Upper lobe of left lung (tissue), 6 donors: ENCODE measurements at regions not wholly inside any gene's neighbourhood (a gene's known extent, or its start where the extent isn't known, plus 50 kb on each side); places are given as distances from the start of the nearest gene placed in this dataset.
"Not testable (repeated sequence)": the region's sequence is repeated elsewhere in the genome, so short reads cannot be mapped to it uniquely, and the experiment has no call there.

Source experiments
- ATAC-seq, 2 donors: fragments of 200-7000 bp; cut with Tn5 transposase; one replicate each; pipeline ENCODE4 v1.9.1; 2022; ENCODE audit warnings: mild to moderate bottlenecking in 2 of 2, moderate library complexity in 2 of 2; ENCODE audit not compliant: low FRiP score in 2 of 2
- DNase-seq, 2 donors: peaks; one replicate each; pipeline ENCODE4 v3.0.0-alpha.2; 2019 to 2020
- H3K27ac ChIP-seq, 4 donors: fragments of 200-600 bp; sonication (generic); one replicate each; pipeline ENCODE4 v1.5.1; 2016 to 2019
- H3K27me3 ChIP-seq, 4 donors: fragments of 200-600 bp; sonication (generic); one replicate each; pipeline ENCODE4 v1.5.1; 2017 to 2019
- H3K36me3 ChIP-seq, 4 donors: fragments of 200-600 bp; sonication (generic); one replicate each; pipeline ENCODE4 v1.5.1; 2016 to 2019
- H3K4me1 ChIP-seq, 4 donors: fragments of 200-600 bp; sonication (generic); one replicate each; pipeline ENCODE4 v1.5.1; 2018 to 2019
- H3K4me3 ChIP-seq, 4 donors: fragments of 200-600 bp; sonication (generic); one replicate each; pipeline ENCODE4 v1.5.1; 2017 to 2019; ENCODE audit warnings: mild to moderate bottlenecking in 2 of 4, moderate library complexity in 1 of 4
- H3K9me3 ChIP-seq, 4 donors: fragments of 200-600 bp; sonication (generic); one replicate each; pipeline ENCODE4 v1.5.1; 2018 to 2019
- CTCF ChIP-seq, 6 experiments: fragments of 450-650 bp in 4 of 6; fragments of 200-600 bp in 2 of 6; sonication (generic) in 2 of 6; IDR thresholded peaks; one replicate each; pipeline ENCODE4 v1.5.1; 2016 to 2019; ENCODE audit warnings: antibody characterized with exemption in 6 of 6
- EP300 ChIP-seq, 4 donors: sonication (generic); formaldehyde crosslinking; IDR thresholded peaks; one replicate each; pipeline ENCODE4 v1.5.1; 2017; ENCODE audit warnings: antibody characterized with exemption in 4 of 4, control low read depth in 2 of 4
- POLR2A ChIP-seq, 4 donors: fragments of 450-650 bp; IDR thresholded peaks; one replicate each; pipeline ENCODE4 v1.5.1; 2016 to 2017; ENCODE audit warnings: antibody characterized with exemption in 4 of 4, mild to moderate bottlenecking in 2 of 4
- POLR2AphosphoS5 ChIP-seq, 2 donors: sonication (generic); formaldehyde crosslinking; IDR thresholded peaks; one replicate each; pipeline ENCODE4 v1.5.1; 2017; ENCODE audit warnings: antibody characterized with exemption in 2 of 2
- WGBS, 2 donors: methylation state at CpG; one replicate each; pipeline ENCODE4 v1.1.5; 2017 to 2018; 5-methylcytosine and 5-hydroxymethylcytosine counted together
- donor health status: DM: no; HTN: no; CAD: no; lungs with moderate emphysema.
- donor health status: DM: no; HTN: yes; CAD: no; lungs with severe emphysema.

- WGBS, 2 donors: 43% methylated on average over 2 of the region's 2 CpGs; no CpG with 5 or more reads in 1 of the 2 donors
- ATAC-seq: no peak
Measured at GRCh38 chr1:5683446-5683845, 308.8 kb downstream of the NPHP4 start.

GRCh38 chr1:5682626-5683225, 309.5 kb downstream of the NPHP4 start:
- no peaks in the 10 kb centered on the region for H3K27me3 ChIP-seq
- DNase-seq (no peak), ATAC-seq (no peak)
- no peaks in the 10 kb centered on the region for H3K4me1 ChIP-seq
- H3K4me3 ChIP-seq: no peak overlapping the region
- no peaks in the 10 kb centered on the region for H3K9me3 ChIP-seq
- WGBS, 2 donors: 81 to 87% methylated on average over 16 of the region's 16 CpGs
- no peak overlapping the region for H3K27ac ChIP-seq
- TF ChIP-seq POLR2A (IDR thresholded peaks at IDR 0.05): no peak
- no peaks in the 10 kb centered on the region for H3K36me3 ChIP-seq

More at GRCh38 chr1:5683446-5683845, 308.8 kb downstream of the NPHP4 start:
- H3K9me3 ChIP-seq: no peaks in the 10 kb centered on the region
- no peaks in the 10 kb centered on the region for H3K27me3 ChIP-seq
- H3K4me1 ChIP-seq: no peaks in the 10 kb centered on the region
- H3K36me3 ChIP-seq: no peaks in the 10 kb centered on the region
- no peak for DNase-seq
- TF ChIP-seq POLR2AphosphoS5 (IDR thresholded peaks at IDR 0.05) (no peak), CTCF (IDR thresholded peaks at IDR 0.05) (no peak), POLR2A (IDR thresholded peaks at IDR 0.05) (no peak), EP300 (IDR thresholded peaks at IDR 0.05) (no peak)
- H3K4me3 ChIP-seq: no peak overlapping the region
- no peak overlapping the region for H3K27ac ChIP-seq

GRCh38 chr1:5681654-5682053, 310.6 kb downstream of the NPHP4 start:
- Histone ChIP-seq H3K4me3 (no peak overlapping the region), H3K9me3 (no peaks in the 10 kb centered on the region), H3K27me3 (no peaks in the 10 kb centered on the region), H3K27ac (no peak overlapping the region), H3K4me1 (no peaks in the 10 kb centered on the region), H3K36me3 (no peaks in the 10 kb centered on the region)
- ATAC-seq (no peak), DNase-seq (no peak)
- 79 to 93% methylated on average over 6 of the region's 6 CpGs for WGBS, 2 donors
- no peak for TF ChIP-seq CTCF (IDR thresholded peaks at IDR 0.05)
- no peak for TF ChIP-seq EP300 (IDR thresholded peaks at IDR 0.05)
- no peak for TF ChIP-seq POLR2A (IDR thresholded peaks at IDR 0.05)
- no peak for TF ChIP-seq POLR2AphosphoS5 (IDR thresholded peaks at IDR 0.05)

- no peak for ATAC-seq
- Histone ChIP-seq H3K9me3 (no peaks in the 10 kb centered on the region), H3K4me3 (no peak overlapping the region), H3K36me3 (no peaks in the 10 kb centered on the region), H3K4me1 (no peaks in the 10 kb centered on the region), H3K27ac (no peak overlapping the region), H3K27me3 (no peaks in the 10 kb centered on the region)
- WGBS, 2 donors: 78 to 81% methylated on average over 4 of the region's 4 CpGs
- no peak for DNase-seq
- TF ChIP-seq EP300 (IDR thresholded peaks at IDR 0.05): no peak
- no peak for TF ChIP-seq POLR2AphosphoS5 (IDR thresholded peaks at IDR 0.05)
- TF ChIP-seq CTCF (IDR thresholded peaks at IDR 0.05): no peak
- TF ChIP-seq POLR2A (IDR thresholded peaks at IDR 0.05): no peak
Measured at GRCh38 chr1:5680600-5680999, 311.6 kb downstream of the NPHP4 start.

GRCh38 chr1:5678759-5679158, 313.5 kb downstream of the NPHP4 start:
- TF ChIP-seq POLR2A (IDR thresholded peaks at IDR 0.05) (no peak), POLR2AphosphoS5 (IDR thresholded peaks at IDR 0.05) (no peak), CTCF (IDR thresholded peaks at IDR 0.05) (no peak), EP300 (IDR thresholded peaks at IDR 0.05) (no peak)
- no peak overlapping the region for H3K4me3 ChIP-seq
- no peak overlapping the region for H3K27ac ChIP-seq
- ATAC-seq (no peak), DNase-seq (no peak)
- no peaks in the 10 kb centered on the region for H3K36me3 ChIP-seq
- 78 to 83% methylated on average over 1 of the region's 1 CpG for WGBS, 2 donors
- H3K27me3 ChIP-seq: no peaks in the 10 kb centered on the region
- H3K9me3 ChIP-seq: no peaks in the 10 kb centered on the region
- no peaks in the 10 kb centered on the region for H3K4me1 ChIP-seq

GRCh38 chr1:5672355-5672754, 319.9 kb downstream of the NPHP4 start:
- ATAC-seq, H3K4me3 ChIP-seq, H3K36me3 ChIP-seq, H3K27ac ChIP-seq, H3K27me3 ChIP-seq, H3K4me1 ChIP-seq, DNase-seq, H3K9me3 ChIP-seq: not testable (repeated sequence)
- 35 to 38% methylated on average over 5 of the region's 5 CpGs for WGBS, 2 donors
